Chondrocyte (in vitro differentiated cells): ENCODE measurements at regions not wholly inside any gene's neighbourhood (a gene's known extent, or its start where the extent isn't known, plus 50 kb on each side); places are given as distances from the start of the nearest gene placed in this dataset.

Experiments
- DNase-seq: peaks from one replicate; pipeline ENCODE4 v3.0.0; 2021; ENCODE audit warnings: mixed read lengths, low spot score
- H3K27ac Mint-ChIP-seq: one replicate; pipeline ENCODE4 v1.8.0; 2021; ENCODE audit warnings: mild to moderate bottlenecking, moderate library complexity, mixed read lengths; ENCODE audit not compliant: unreplicated experiment
- H3K27me3 Mint-ChIP-seq: 2 replicates; pipeline ENCODE4 v1.8.0; 2021; ENCODE audit warnings: low read depth, mixed read lengths
- H3K36me3 Mint-ChIP-seq: 2 replicates; pipeline ENCODE4 v1.8.0; 2021; ENCODE audit warnings: low read depth, mixed read lengths
- H3K4me1 Mint-ChIP-seq: 2 replicates; pipeline ENCODE4 v1.8.0; 2021; ENCODE audit warnings: low read depth, mild to moderate bottlenecking, mixed read lengths
- H3K4me3 Mint-ChIP-seq: one replicate; pipeline ENCODE4 v1.8.0; 2021; ENCODE audit warnings: mild to moderate bottlenecking, moderate library complexity, mixed read lengths; ENCODE audit not compliant: unreplicated experiment
- H3K9me3 Mint-ChIP-seq: 2 replicates; pipeline ENCODE4 v1.8.0; 2021; ENCODE audit warnings: low read depth, mixed read lengths
- TF ChIP-seq, protein P1 (sequence below): fragments of 200-600 bp; sonication (generic); IDR thresholded peaks from 2 replicates; pipeline ENCODE4 v1.5.0; 2021; ENCODE audit warnings: antibody characterized with exemption, mild to moderate bottlenecking, moderate library complexity

- Mint-ChIP-seq H3K27ac (no peak overlapping the region), H3K9me3 (peaks cover 11% of the 10 kb centered on the region), H3K27me3 (peaks cover 11% of the 10 kb centered on the region), H3K4me3 (no peak overlapping the region), H3K36me3 (no peaks in the 10 kb centered on the region), H3K4me1 (no peaks in the 10 kb centered on the region)
- no peak for DNase-seq
- TF ChIP-seq, protein P1, sequence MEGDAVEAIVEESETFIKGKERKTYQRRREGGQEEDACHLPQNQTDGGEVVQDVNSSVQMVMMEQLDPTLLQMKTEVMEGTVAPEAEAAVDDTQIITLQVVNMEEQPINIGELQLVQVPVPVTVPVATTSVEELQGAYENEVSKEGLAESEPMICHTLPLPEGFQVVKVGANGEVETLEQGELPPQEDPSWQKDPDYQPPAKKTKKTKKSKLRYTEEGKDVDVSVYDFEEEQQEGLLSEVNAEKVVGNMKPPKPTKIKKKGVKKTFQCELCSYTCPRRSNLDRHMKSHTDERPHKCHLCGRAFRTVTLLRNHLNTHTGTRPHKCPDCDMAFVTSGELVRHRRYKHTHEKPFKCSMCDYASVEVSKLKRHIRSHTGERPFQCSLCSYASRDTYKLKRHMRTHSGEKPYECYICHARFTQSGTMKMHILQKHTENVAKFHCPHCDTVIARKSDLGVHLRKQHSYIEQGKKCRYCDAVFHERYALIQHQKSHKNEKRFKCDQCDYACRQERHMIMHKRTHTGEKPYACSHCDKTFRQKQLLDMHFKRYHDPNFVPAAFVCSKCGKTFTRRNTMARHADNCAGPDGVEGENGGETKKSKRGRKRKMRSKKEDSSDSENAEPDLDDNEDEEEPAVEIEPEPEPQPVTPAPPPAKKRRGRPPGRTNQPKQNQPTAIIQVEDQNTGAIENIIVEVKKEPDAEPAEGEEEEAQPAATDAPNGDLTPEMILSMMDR = no peak
Measured at GRCh38 chr22:48135592-48135991, 1373.1 kb downstream of the TBC1D22A start.

GRCh38 chr22:48125416-48125815 lies 1363.0 kb downstream of the TBC1D22A start:
- Mint-ChIP-seq H3K4me3 (no peak overlapping the region), H3K36me3 (no peaks in the 10 kb centered on the region), H3K4me1 (no peaks in the 10 kb centered on the region), H3K27ac (no peak overlapping the region), H3K9me3 (peaks cover 4% of the 10 kb centered on the region), H3K27me3 (peaks cover 6% of the 10 kb centered on the region)
- DNase-seq = no peak
- TF ChIP-seq, protein P1 = no peak

- Mint-ChIP-seq H3K4me3 (no peak overlapping the region), H3K27ac (no peak overlapping the region), H3K36me3 (no peaks in the 10 kb centered on the region), H3K4me1 (no peaks in the 10 kb centered on the region), H3K27me3 (peaks cover 12% of the 10 kb centered on the region), H3K9me3 (peaks cover 16% of the 10 kb centered on the region)
- no peak for DNase-seq
- TF ChIP-seq, protein P1 = no peak
Measured at GRCh38 chr22:48121984-48122383, 1359.5 kb downstream of the TBC1D22A start.

GRCh38 chr22:48118654-48119053 lies 1356.2 kb downstream of the TBC1D22A start:
- TF ChIP-seq, protein P1 = no peak
- H3K27me3 Mint-ChIP-seq = peaks cover 13% of the 10 kb centered on the region

DNA sequence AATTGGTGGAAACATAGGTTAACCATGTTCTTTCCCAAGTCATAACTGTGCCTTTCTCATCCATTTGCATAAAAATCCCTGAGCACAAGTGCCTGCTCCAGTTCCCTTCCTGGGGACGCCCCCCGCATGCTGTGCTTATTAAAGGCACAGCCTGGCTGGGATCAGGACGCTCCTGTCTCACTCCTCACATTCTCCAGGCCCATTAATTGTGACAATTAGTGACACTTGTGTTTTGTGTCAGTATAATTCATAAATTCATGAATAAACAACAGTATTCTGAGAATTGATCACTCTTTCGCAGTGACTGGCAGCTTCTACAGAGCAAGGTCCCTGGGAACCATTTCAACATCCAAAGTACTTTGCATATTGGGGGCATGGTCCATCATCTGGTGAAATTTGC lies 1354.4 kb downstream of the TBC1D22A start:
- H3K27me3 Mint-ChIP-seq = peaks cover 13% of the 10 kb centered on the region
- H3K4me1 Mint-ChIP-seq = no peaks in the 10 kb centered on the region
- H3K36me3 Mint-ChIP-seq = no peaks in the 10 kb centered on the region
- H3K4me3 Mint-ChIP-seq = no peak overlapping the region
- DNase-seq = no peak
- peaks cover 16% of the 10 kb centered on the region for H3K9me3 Mint-ChIP-seq
- H3K27ac Mint-ChIP-seq = no peak overlapping the region
- TF ChIP-seq, protein P1 = no peak

More at GRCh38 chr22:48118654-48119053, 1356.2 kb downstream of the TBC1D22A start:
- Mint-ChIP-seq H3K4me1 (no peaks in the 10 kb centered on the region), H3K36me3 (no peaks in the 10 kb centered on the region), H3K9me3 (peaks cover 16% of the 10 kb centered on the region), H3K27ac (no peak overlapping the region), H3K4me3 (no peak overlapping the region)
- DNase-seq = no peak
